NOMO-1 treated with DMSO at 0.1 percent for 48 hours (cell line): ENCODE measurements at regions not wholly inside any gene's neighbourhood (a gene's known extent, or its start where the extent isn't known, plus 50 kb on each side); places are given as distances from the start of the nearest gene placed in this dataset.

Source experiments
- DNase-seq: peaks from one replicate; lab custom pipeline; 2025; ENCODE audit not compliant: unreplicated experiment; lab: John Stamatoyannopoulos, UW

GRCh38 chr10:111131168-111131799, 54.5 kb downstream of the ADRA2A start:
- DNase-seq, result no peak

- no peak for DNase-seq
These were observed 60.2 kb downstream of the ADRA2A start for GRCh38 chr10:111137007-111137406.

GRCh38 chr10:111137587-111137986, 60.8 kb downstream of the ADRA2A start:
- DNase-seq, result no peak

GRCh38 chr10:111138544-111138943, 61.7 kb downstream of the ADRA2A start:
- DNase-seq, result no peak

- no peak for DNase-seq
These were observed 62.7 kb downstream of the ADRA2A start for GRCh38 chr10:111139567-111139966.

DNA sequence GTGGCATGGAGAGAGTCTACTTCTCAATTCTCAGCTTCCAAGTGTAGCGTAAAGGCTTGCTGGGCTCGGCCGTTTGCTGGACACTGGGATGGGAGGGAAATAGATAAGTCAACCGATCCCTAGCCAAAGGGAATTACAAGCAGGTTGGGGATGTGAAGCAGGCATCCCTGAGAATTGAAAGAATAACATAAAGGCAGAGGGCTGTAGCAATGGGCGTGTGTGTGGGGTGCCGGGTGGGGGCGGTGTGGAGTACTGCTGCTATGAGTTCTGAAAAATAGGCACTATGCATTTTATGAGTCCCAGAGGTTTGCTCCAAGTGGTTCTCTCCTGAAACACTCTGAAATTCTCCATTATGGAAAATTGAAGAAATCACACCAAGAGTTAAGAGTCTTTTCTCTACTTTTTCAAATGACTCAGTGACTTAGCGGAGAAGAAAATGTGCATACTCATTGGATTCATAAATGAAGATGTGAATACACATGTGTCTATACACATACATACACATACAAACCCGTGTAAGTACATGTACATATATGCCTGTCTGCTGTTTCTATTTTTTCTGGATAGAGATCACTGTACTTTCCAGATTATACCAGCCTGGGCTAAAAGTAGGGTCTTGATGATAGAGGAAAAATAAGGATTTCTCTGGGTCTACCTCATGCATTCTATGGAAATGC, 65.4 kb downstream of the ADRA2A start:
- DNase-seq, result no peak

- DNase-seq, result no peak
These were observed 69.3 kb downstream of the ADRA2A start for GRCh38 chr10:111146025-111146640.

DNA sequence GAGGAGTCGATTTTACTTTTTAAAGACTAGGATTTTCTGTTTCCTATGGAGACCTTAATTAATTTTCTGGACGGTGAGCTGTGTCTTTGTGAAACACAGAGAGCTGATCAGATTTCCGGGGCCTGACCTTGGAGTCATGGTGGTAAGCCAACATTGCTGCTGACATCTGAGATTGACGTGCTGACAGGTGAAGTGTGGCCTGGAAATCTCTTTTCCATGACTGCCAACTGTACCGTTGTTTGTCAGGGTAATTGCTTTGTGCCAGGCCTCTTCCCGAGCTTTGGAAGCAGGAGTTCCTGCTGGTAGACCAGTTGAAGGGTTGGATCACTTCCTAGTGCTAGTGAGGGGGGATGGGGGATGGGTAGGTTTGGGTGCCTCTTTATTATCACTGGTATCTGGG, 71.2 kb downstream of the ADRA2A start:
- no peak for DNase-seq

DNA sequence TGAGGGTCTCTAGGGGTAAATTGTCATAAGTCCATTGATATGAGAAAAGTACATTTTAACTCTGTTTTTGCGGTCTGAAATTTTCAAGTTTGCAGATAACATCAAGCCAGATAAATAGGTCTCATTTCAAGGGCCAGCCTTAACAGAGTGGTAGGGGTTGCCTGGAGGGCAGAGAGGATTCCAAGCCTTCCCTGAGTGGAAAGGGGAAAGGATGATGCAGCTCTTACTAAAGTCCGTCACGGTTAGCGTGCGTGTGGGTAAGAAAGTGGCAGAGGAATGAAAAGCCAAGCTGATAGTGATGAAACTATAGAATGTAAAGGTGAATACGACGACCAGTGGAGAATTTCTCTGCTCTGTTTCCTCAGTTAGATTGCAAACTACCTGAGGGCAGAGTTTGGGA, 71.6 kb downstream of the ADRA2A start:
- DNase-seq, result no peak

- no peak for DNase-seq
These were observed 73.9 kb downstream of the ADRA2A start for GRCh38 chr10:111150691-111151090.

GRCh38 chr10:111151595-111152307, 74.9 kb downstream of the ADRA2A start:
- DNase-seq, result no peak

GRCh38 chr10:111156754-111157153, 79.9 kb downstream of the ADRA2A start:
- no peak for DNase-seq

DNA sequence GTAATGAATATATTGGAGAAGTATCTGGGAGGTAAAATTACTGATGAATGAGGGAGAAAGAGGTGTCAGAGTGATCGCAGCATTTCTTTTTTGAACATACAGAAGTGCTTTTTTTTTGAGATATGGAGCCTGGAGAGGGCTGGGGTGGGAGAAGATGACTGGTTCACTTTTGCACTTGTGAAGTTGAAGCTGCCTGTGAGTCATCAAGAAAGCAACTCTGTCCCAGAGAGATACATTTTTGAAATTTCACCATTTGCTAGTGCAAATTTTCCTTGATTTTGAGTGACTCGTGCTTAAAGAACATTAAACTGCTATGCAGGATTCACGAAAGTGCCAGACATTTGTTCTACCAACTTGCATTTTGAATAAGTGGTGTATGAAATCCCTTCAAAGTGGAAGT, 81.8 kb downstream of the ADRA2A start:
- no peak for DNase-seq

DNA sequence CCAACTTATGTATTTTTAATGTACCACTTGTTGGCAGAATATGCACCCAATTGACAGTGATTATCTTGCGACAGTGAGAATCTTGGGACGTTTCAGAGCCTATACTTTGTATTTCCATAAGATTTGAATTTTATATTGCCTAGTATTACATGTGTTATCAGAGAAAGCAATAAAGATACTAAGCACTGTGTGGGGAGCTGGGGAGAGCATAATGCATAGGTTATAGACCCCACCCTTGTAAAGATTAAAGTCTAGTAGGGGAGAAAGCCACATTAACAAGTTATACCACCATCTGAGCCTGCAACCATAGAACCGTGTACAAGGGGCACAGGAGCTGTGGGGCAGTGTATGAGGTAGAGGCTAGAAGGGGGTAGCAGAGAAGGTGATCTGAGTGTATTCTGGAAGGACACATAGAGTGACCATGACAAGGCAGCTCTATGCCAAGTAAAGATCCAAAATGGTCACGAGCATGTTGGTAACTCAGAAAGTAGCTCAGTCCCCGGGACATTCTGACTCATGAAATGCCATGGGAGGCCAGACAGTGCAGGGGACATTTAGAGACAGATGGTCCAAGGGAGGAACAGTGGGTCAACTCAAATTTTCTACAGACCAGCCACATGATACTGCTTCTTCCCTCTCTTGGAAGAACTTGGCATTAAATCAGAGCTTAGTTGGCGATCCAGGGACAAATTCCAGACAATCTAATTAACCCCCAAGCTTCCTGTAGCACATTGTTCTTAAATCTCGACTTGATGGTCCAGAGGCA, 84.5 kb downstream of the ADRA2A start:
- no peak for DNase-seq

GRCh38 chr10:111171183-111171582, 94.4 kb downstream of the ADRA2A start:
- no peak for DNase-seq

GRCh38 chr10:111175787-111176186, 99.0 kb downstream of the ADRA2A start:
- DNase-seq, result no peak

- DNase-seq, result no peak
These were observed 100.5 kb downstream of the ADRA2A start for GRCh38 chr10:111177379-111177778.

- no peak for DNase-seq
These were observed 102.7 kb downstream of the ADRA2A start for GRCh38 chr10:111179514-111179913.

DNA sequence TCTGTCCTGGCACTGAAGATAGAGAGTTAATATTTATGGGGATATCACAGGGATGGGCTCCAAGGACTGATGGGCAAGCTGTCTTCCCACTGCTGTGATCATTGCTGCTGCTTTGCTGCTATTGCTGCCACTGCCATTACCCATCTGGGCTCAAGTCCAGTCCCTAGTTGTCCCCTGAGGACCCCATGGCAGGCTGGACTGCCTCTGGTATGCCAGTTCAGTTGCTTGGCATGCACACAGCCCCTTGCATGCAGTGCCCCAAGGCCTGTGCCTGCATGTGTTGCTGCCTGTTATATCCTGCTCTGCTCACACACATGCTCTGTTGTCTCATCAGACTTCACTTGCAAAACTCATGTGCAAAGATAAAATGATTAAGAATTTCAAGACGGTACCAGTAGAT, 109.5 kb downstream of the ADRA2A start:
- no peak for DNase-seq

DNA sequence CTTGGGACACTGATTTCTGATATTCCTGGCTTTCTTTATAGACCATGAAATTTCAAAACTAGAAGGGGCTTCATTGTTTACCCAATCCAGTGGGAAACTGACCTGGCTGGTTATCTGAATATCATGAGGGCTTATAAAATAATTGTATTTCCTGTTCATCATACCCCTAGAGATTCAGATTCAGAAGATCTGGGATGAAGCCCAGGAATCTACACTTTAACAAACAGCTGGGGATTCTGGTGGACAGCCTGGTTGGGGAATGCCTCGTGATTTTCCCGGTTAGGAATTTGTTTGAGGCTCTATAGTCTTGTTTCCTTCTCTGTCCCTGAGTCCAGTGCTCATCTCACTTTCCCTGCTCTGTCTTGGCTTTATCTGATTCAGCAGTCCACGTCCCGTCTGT, 110.3 kb downstream of the ADRA2A start:
- DNase-seq, result no peak

- no peak for DNase-seq
These were observed 122.8 kb downstream of the ADRA2A start for GRCh38 chr10:111199587-111199986.
